K562 (cell line): ENCODE measurements at regions not wholly inside any gene's neighbourhood (a gene's known extent, or its start where the extent isn't known, plus 50 kb on each side); places are given as distances from the start of the nearest gene placed in this dataset.

ENCODE experiments used
- ATAC-seq: fragments of 200-7000 bp; cut with Tn5 transposase; 3 replicates; pipeline ENCODE4 v1.9.1; 2020; ENCODE audit warnings: moderate library complexity
- BruUV-seq: library from RNA; stranded (reverse); fragments of 400-500 nt; replicated peaks from 2 replicates; lab custom pipeline; 2021; lab: Mats Ljungman, UMichigan
- CTCF ChIA-PET: fragments of 300-600 bp; formaldehyde crosslinking; extraction: SDS; loops from one replicate; lab custom pipeline; 2021; ENCODE audit warnings: low intra/inter-chr PET ratio; lab: Yijun Ruan, JAX
- POLR2A ChIA-PET: fragments of 300-600, 350-650 bp; sonication (Branson Sonifier 250); formaldehyde crosslinking; extraction: SDS; loops from one replicate; lab custom pipeline; 2021; ENCODE audit warnings: antibody characterized with exemption, inconsistent platforms; lab: Yijun Ruan, JAX
- DNase-seq, 4 experiments: peaks; one replicate each; pipeline versions ENCODE4 v3.0.0 to v3.0.0-alpha.2; 2011 to 2018; ENCODE audit warnings: low spot score in 3 of 4, mixed read lengths in 3 of 4; ENCODE audit errors: extremely low read depth in 1 of 4
- FAIRE-seq: peaks from 2 replicates; lab custom pipeline; 2011; peaks lifted over from hg19 to GRCh38; lab: Jason Lieb, UNC
- H2AFZ ChIP-seq: 2 replicates; pipeline ENCODE4 v1.6.0; 2011; ENCODE audit warnings: low read depth, low read length, control low read depth, inconsistent platforms
- H3K27ac ChIP-seq: fragments of 200-600 bp; 3 replicates; pipeline ENCODE4 v1.8.0; 2011; ENCODE audit warnings: low read depth, mild to moderate bottlenecking, control low read depth, inconsistent platforms, low read length, moderate library complexity, mixed read lengths; ENCODE audit errors: extremely low read depth
- H3K27me3 ChIP-seq, 2 experiments: fragments of 300-600 bp in 1 of 2; 2 replicates in 1 of 2; 3 replicates in 1 of 2; pipeline versions ENCODE4 v1.6.0 to v1.8.0; 2011; ENCODE audit warnings: inconsistent platforms in 2 of 2, low read length in 2 of 2, mild to moderate bottlenecking in 1 of 2, mixed read lengths in 1 of 2, moderate library complexity in 1 of 2; ENCODE audit not compliant: control insufficient read depth in 2 of 2, insufficient read depth in 2 of 2
- H3K36me3 ChIP-seq: fragments of 300-600 bp; 3 replicates; pipeline ENCODE4 v1.8.0; 2011; ENCODE audit warnings: mild to moderate bottlenecking, low read length, inconsistent platforms; ENCODE audit not compliant: control insufficient read depth, insufficient read depth
- H3K4me1 ChIP-seq, 2 experiments: fragments of 200-600 bp in 1 of 2; replicated peaks in 1 of 2; 2 replicates in 1 of 2; 3 replicates in 1 of 2; pipeline versions ENCODE4 v1.5.1 to v1.8.0; 2011; ENCODE audit warnings: inconsistent platforms in 2 of 2, low read length in 2 of 2, mild to moderate bottlenecking in 1 of 2, mixed read lengths in 1 of 2, moderate library complexity in 1 of 2; ENCODE audit not compliant: control insufficient read depth in 2 of 2, insufficient read depth in 2 of 2
- H3K4me2 ChIP-seq: 2 replicates; pipeline ENCODE4 v1.6.1; 2011; ENCODE audit warnings: low read length, control low read depth, inconsistent platforms, mixed read lengths; ENCODE audit not compliant: insufficient read depth
- H3K4me3 ChIP-seq: fragments of 200-600 bp; sonication (generic), shearing (Covaris generic); 2 replicates; pipeline ENCODE4 v1.5.1; 2016; ENCODE audit warnings: control low read depth, inconsistent platforms
- H3K79me2 ChIP-seq: fragments of 200-600 bp; 3 replicates; pipeline ENCODE4 v1.8.0; 2011; ENCODE audit warnings: low read length, inconsistent platforms; ENCODE audit not compliant: control insufficient read depth, insufficient read depth
- H3K9ac ChIP-seq, 2 experiments: 2 replicates each; pipeline versions ENCODE4 v1.6.0 to v1.6.1; 2011; ENCODE audit warnings: low read depth in 2 of 2, low read length in 2 of 2, control low read depth in 1 of 2, inconsistent platforms in 1 of 2, mild to moderate bottlenecking in 1 of 2, mixed read lengths in 1 of 2; ENCODE audit not compliant: insufficient read depth in 1 of 2
- H3K9me1 ChIP-seq: one replicate; pipeline ENCODE4 v1.6.0; 2011; ENCODE audit warnings: inconsistent platforms, mild to moderate bottlenecking, low read length, moderate library complexity; ENCODE audit not compliant: control insufficient read depth, insufficient read depth
- H3K9me3 ChIP-seq: replicated peaks from 2 replicates; pipeline ENCODE4 v1.5.1; 2011; ENCODE audit warnings: low read depth, low read length, inconsistent platforms; ENCODE audit not compliant: control insufficient read depth, insufficient read depth
- H4K20me1 ChIP-seq: replicated peaks from 2 replicates; pipeline ENCODE4 v1.6.1; 2011; ENCODE audit warnings: low read length, inconsistent platforms, mixed read lengths; ENCODE audit not compliant: control insufficient read depth, insufficient read depth
- ADNP ChIP-seq: fragments of 200-800 bp; sonication (Bioruptor generic); IDR thresholded peaks from 2 replicates; pipeline ENCODE4 v1.6.1; 2016; ENCODE audit warnings: missing genetic modification characterization, missing compliant biosample characterization
- ARHGAP35 ChIP-seq: fragments of 450-650 bp; IDR thresholded peaks from 2 replicates; pipeline ENCODE4 v1.6.1; 2018; ENCODE audit not compliant: partially characterized antibody
- ARID2 ChIP-seq: fragments of 450-650 bp; IDR thresholded peaks from 2 replicates; pipeline ENCODE4 v1.6.1; 2017; ENCODE audit warnings: antibody characterized with exemption, mild to moderate bottlenecking
- ATF7 ChIP-seq: fragments of 450-650 bp; IDR thresholded peaks from 2 replicates; pipeline ENCODE4 v1.7.1; 2014; ENCODE audit warnings: mild to moderate bottlenecking, moderate library complexity
- CBX5 ChIP-seq: IDR thresholded peaks from 2 replicates; pipeline ENCODE4 v1.6.1; 2014; ENCODE audit warnings: low read depth, borderline replicate concordance
- CREM ChIP-seq: IDR thresholded peaks from 2 replicates; pipeline ENCODE4 v1.6.1; 2014; ENCODE audit warnings: antibody characterized with exemption, low read depth
- HEY1 ChIP-seq: fragments of 250-450 bp; sonication (Bioruptor Pico); IDR thresholded peaks from 2 replicates; pipeline ENCODE4 v1.5.0; 2020; ENCODE audit warnings: mild to moderate bottlenecking, moderate library complexity, borderline replicate concordance
- PCBP1 ChIP-seq: fragments of 200-400 bp; formaldehyde crosslinking; IDR thresholded peaks from 2 replicates; pipeline ENCODE4 v1.6.1; 2018; ENCODE audit warnings: mild to moderate bottlenecking, low read depth, low read length; ENCODE audit not compliant: poor library complexity, severe bottlenecking
- SMAD2 ChIP-seq: fragments of 150-350 bp; IDR thresholded peaks from 2 replicates; pipeline ENCODE4 v1.6.1; 2014; ENCODE audit warnings: low read depth, mild to moderate bottlenecking, low read length
- SMARCA4 ChIP-seq: fragments of 450-650 bp; IDR thresholded peaks from 2 replicates; pipeline ENCODE4 v1.6.1; 2016
- ZBTB34 ChIP-seq: fragments of 250-450 bp; sonication (Bioruptor Pico); IDR thresholded peaks from 2 replicates; pipeline ENCODE4 v1.8.0; 2021; ENCODE audit warnings: mild to moderate bottlenecking, moderate library complexity
- ZNF165 ChIP-seq: fragments of 250-450 bp; sonication (Bioruptor Pico); IDR thresholded peaks from 2 replicates; pipeline ENCODE4 v1.4.0; 2020; ENCODE audit warnings: borderline replicate concordance
- ZNF23 ChIP-seq: fragments of 250-450 bp; sonication (Bioruptor Pico); IDR thresholded peaks from 2 replicates; pipeline ENCODE4 v1.4.0; 2020; ENCODE audit warnings: mild to moderate bottlenecking
- ZNF696 ChIP-seq: fragments of 250-450 bp; sonication (Bioruptor Pico); conservative IDR thresholded peaks from 2 replicates; pipeline ENCODE4 v1.4.0; 2020; ENCODE audit warnings: mild to moderate bottlenecking, moderate library complexity
- WGBS: fragments of 100-300 bp; shearing (Covaris generic); methylation state at CpG from one replicate; pipeline ENCODE4 v1.1.6; 2016; ENCODE audit warnings: low coverage, mixed read lengths; ENCODE audit not compliant: insufficient coverage; ENCODE audit errors: missing lambda C conversion rate; 5-methylcytosine and 5-hydroxymethylcytosine counted together
- in situ Hi-C: fragments of 300-500 bp; cut with MboI; formaldehyde crosslinking; loops from 4 replicates; pipeline ENCODE4 v1.15.0; 2018; ENCODE audit warnings: inconsistent platforms, mixed read lengths
- intact Hi-C: fragments of 100-400 bp; cut with micrococcal nuclease; formaldehyde crosslinking; loops from 2 replicates; pipeline ENCODE4 v1.14.2; 2022

DNA sequence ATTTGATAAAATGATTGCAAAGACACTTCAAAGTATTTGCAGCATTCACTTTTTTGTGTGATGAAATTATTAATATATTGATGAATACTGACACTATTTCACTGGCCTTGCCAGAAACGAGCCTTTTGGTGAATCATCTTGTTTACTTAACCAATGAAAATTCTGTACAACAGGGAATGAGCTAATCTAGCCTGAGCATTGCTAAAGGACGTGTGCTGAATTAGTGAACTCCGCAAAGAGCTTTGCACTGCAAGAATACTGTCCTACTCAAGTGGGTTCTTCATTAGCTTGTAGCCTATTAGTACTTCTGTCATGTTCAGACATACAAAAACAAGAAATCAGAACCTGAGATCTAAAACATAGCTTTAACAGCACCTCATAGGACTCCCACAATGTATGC, 172.0 kb upstream of the NRSN1 start:
- intact Hi-C loops (no loop called here), in situ Hi-C loops (no loop called here)
- no peak overlapping the region for H3K27ac ChIP-seq
- no peak overlapping the region for H2AFZ ChIP-seq
- no peak overlapping the region for H3K9ac ChIP-seq
- no peaks in the 10 kb centered on the region for H4K20me1 ChIP-seq
- no peaks in the 10 kb centered on the region; the same call in 1 of the 2 replicates for H3K9me3 ChIP-seq
- H3K4me1 ChIP-seq: no peaks in the 10 kb centered on the region
- H3K4me2 ChIP-seq: no peak overlapping the region
- 0% methylated on average over 3 of the region's 3 CpGs for WGBS
- ATAC-seq (no peak), DNase-seq (no peak), FAIRE-seq (no peak)
- ChIA-PET CTCF (no interaction called here), POLR2A (no interaction called here)
- BruUV-seq: no TSS peak
- H3K4me3 ChIP-seq: no peak overlapping the region
- no peaks in the 10 kb centered on the region for H3K79me2 ChIP-seq
- no peaks in the 10 kb centered on the region for H3K9me1 ChIP-seq
- no peaks in the 10 kb centered on the region for H3K36me3 ChIP-seq
- TF ChIP-seq ZNF23 (CRISPR knock-in tag): no peak
- no peak for TF ChIP-seq CREM
- TF ChIP-seq ZNF696: no peak
- no peak for TF ChIP-seq ATF7
- TF ChIP-seq CBX5: no peak
- no peak for TF ChIP-seq ZNF165 (CRISPR knock-in tag)
- TF ChIP-seq SMAD2: no peak
- H3K27me3 ChIP-seq: no peaks in the 10 kb centered on the region

DNA sequence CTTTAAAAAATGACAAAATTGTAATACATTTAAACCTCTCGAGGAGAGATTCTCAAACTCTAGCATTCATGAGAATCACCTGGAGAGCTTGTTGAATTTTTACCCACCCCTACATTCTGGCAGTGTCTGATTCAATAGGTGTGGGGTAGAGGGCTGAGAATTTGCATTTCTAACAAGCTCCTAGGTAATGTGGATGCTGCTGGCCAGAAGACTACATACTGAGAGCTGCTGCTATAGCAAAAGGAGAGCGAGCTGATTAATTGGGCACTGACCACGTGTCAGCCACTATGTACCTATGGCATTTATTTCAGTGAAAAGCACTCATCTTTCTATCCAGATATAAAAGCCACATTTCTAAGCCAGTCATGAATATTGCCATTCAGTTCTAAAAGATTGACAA, 169.0 kb upstream of the NRSN1 start:
- H3K9ac ChIP-seq: no peak overlapping the region
- H3K4me3 ChIP-seq: no peak overlapping the region
- no peaks in the 10 kb centered on the region for H3K36me3 ChIP-seq
- no peaks in the 10 kb centered on the region for H3K9me1 ChIP-seq
- no peaks in the 10 kb centered on the region for H4K20me1 ChIP-seq
- DNase-seq: no peak
- no peak overlapping the region for H3K4me2 ChIP-seq
- no peaks in the 10 kb centered on the region for H3K27me3 ChIP-seq
- no peak overlapping the region for H2AFZ ChIP-seq
- H3K9me3 ChIP-seq: no peaks in the 10 kb centered on the region
- in situ Hi-C loops (no loop called here), intact Hi-C loops (no loop called here)
- H3K79me2 ChIP-seq: no peaks in the 10 kb centered on the region
- no TSS peak for BruUV-seq
- TF ChIP-seq ZBTB34 (CRISPR knock-in tag): no peak
- TF ChIP-seq ARID2: no peak
- no peak for TF ChIP-seq HEY1
- TF ChIP-seq SMARCA4: no peak
- TF ChIP-seq PCBP1: no peak
- no peak for TF ChIP-seq ADNP (tag)
- TF ChIP-seq ARHGAP35: no peak
- 0% methylated on average over 3 of the region's 3 CpGs for WGBS
- ChIA-PET CTCF (no interaction called here), POLR2A (no interaction called here)
- no peak overlapping the region for H3K27ac ChIP-seq
- H3K4me1 ChIP-seq: no peaks in the 10 kb centered on the region
- ATAC-seq: no peak
- FAIRE-seq: no peak
